PFSK-1 (cell line): ENCODE measurements at regions not wholly inside any gene's neighbourhood (a gene's known extent, or its start where the extent isn't known, plus 50 kb on each side); places are given as distances from the start of the nearest gene placed in this dataset.

Source experiments
- SIN3A ChIP-seq: IDR thresholded peaks from 2 replicates; pipeline ENCODE4 v1.6.1; 2012; ENCODE audit warnings: mild to moderate bottlenecking, low read length, moderate library complexity, borderline replicate concordance; ENCODE audit not compliant: insufficient read depth
- TAF1 ChIP-seq: IDR thresholded peaks from 2 replicates; pipeline ENCODE4 v1.6.1; 2012; ENCODE audit warnings: low read length, control low read depth, borderline replicate concordance; ENCODE audit not compliant: insufficient read depth

DNA sequence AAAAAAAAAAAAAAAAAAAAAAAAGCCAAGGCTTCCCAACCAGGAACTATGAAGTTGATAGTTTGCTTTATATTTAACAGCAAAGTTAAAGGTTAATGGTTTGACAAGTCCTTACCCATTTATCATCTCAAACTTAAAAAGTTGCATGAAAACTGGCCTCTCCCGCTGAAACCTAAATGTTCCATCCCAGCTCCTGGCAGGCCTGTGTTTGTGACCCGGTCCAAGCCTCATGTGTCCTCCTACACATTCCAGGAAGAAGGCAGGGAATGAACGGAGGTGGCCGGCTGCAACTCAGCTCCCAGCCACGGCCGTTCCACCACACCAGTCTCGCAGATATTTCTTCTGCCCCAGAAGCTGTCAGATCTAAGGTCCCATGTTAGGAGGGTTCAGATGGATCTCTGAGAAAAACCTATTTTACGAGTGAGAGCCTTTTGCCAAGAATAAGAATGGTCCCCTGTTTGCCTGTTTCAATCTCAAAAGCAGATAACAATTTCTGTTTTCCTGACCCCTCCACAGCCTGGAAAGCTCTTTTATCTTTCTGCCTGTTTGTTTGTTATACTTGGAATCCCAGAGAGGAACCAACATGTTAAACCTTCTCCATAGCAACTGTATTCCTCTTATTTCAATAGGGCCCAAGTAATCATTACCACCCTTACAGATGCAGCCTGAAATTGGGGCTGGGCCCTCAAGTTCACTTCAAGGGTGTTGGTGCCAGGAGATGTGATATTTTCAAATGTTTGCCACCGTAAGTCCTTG is 56.5 kb downstream of the KCTD12 start:
- no peak for TF ChIP-seq SIN3A
- TF ChIP-seq TAF1, result no peak
